ENCODE measurements at regions not wholly inside any gene's neighbourhood (a gene's known extent, or its start where the extent isn't known, plus 50 kb on each side); places are given as distances from the start of the nearest gene placed in this dataset.

- TF ChIP-seq MAX (IDR thresholded peaks at IDR 0.05; ENCODE audit: low read depth) (no peak), YY1 (IDR thresholded peaks at IDR 0.05; ENCODE audit: low read depth) (no peak), SMC3 (IDR thresholded peaks at IDR 0.05; ENCODE audit: low read depth, low read length) (no peak), TCF12 (IDR thresholded peaks at IDR 0.05) (no peak), RCOR1 (IDR thresholded peaks at IDR 0.05; ENCODE audit: low read length) (no peak), TEAD4 (IDR thresholded peaks at IDR 0.05; ENCODE audit: borderline replicate concordance, insufficient read depth) (no peak), NFIC (IDR thresholded peaks at IDR 0.05; ENCODE audit: borderline replicate concordance) (no peak), NRF1 (IDR thresholded peaks at IDR 0.05; ENCODE audit: low read depth, low read length) (no peak), POLR2AphosphoS5 (IDR thresholded peaks at IDR 0.05; ENCODE audit: low read depth, low read length) (no peak)
Measured at GRCh38 chr13:70736622-70737317, 628.5 kb upstream of the KLHL1 start (continued).

GRCh38 chr13:70732611-70733010 is 624.4 kb upstream of the KLHL1 start:
- Histone ChIP-seq H3K9me3 (no peaks in the 10 kb centered on the region), H3K9me2 (no peaks in the 10 kb centered on the region; the same call in 1 of the 2 replicates), H3K79me2 (ENCODE audit: insufficient read depth) (no peaks in the 10 kb centered on the region), H3K27me3 (ENCODE audit: insufficient read depth) (no peaks in the 10 kb centered on the region), H3K27ac (ENCODE audit: low read depth in 2 of 2, low read length in 1 of 2) (no peak overlapping the region), H4K20me1 (ENCODE audit: insufficient read depth) (no peaks in the 10 kb centered on the region), H3K4me3 (ENCODE audit: low read depth in 2 of 2, low read length in 1 of 2) (no peak overlapping the region), H3K9ac (no peak overlapping the region), H3K4me2 (no peak overlapping the region), H2AFZ (ENCODE audit: low read depth) (no peak overlapping the region), H3K36me3 (replicated peaks in 1 of 2; ENCODE audit: control insufficient read depth in 1 of 2, insufficient read depth in 2 of 2, low read length in 1 of 2) (no peaks in the 10 kb centered on the region), H3K4me1 (ENCODE audit: control insufficient read depth in 1 of 2, insufficient read depth in 2 of 2, low read depth in 1 of 2, low read length in 1 of 2) (no peaks in the 10 kb centered on the region; a peak in 1 of 4 replicates), H3F3A (replicated peaks; ENCODE audit: insufficient read depth) (no peaks in the 10 kb centered on the region)
- POLR2A ChIA-PET = no interaction called here
- DNase-seq = no peak
- TF ChIP-seq RCOR1 (IDR thresholded peaks at IDR 0.05; ENCODE audit: low read length) (no peak), ELF1 (IDR thresholded peaks at IDR 0.05) (no peak), EP300 (IDR thresholded peaks at IDR 0.05; ENCODE audit: borderline replicate concordance in 1 of 2, low read depth in 1 of 2, low read length in 1 of 2) (no peak), PBX3 (IDR thresholded peaks at IDR 0.05) (no peak), USF1 (IDR thresholded peaks at IDR 0.05; ENCODE audit: borderline replicate concordance, low read depth) (no peak), REST (IDR thresholded peaks at IDR 0.05; ENCODE audit: low read depth, low read length) (no peak), MEF2A (IDR thresholded peaks at IDR 0.05; ENCODE audit: borderline replicate concordance, low read depth) (no peak), SIN3A (IDR thresholded peaks at IDR 0.05; ENCODE audit: borderline replicate concordance, low read depth, low read length) (no peak)
- 72% methylated on average over 2 of the region's 2 CpGs for WGBS (ENCODE audit: low lambda C conversion rate)
- CTCF ChIA-PET = no interaction called here
